OCI-LY1 (cell line): ENCODE measurements at regions not wholly inside any gene's neighbourhood (a gene's known extent, or its start where the extent isn't known, plus 50 kb on each side); places are given as distances from the start of the nearest gene placed in this dataset.

ENCODE experiments used
- CTCF ChIP-seq: fragments of 200-600 bp; sonication (generic), shearing (Covaris generic); IDR thresholded peaks from 2 replicates; pipeline ENCODE4 v1.5.1; 2017; ENCODE audit warnings: mild to moderate bottlenecking, antibody characterized with exemption, low read length, moderate library complexity, mixed read lengths
- EZH2 ChIP-seq: fragments of 200-600 bp; sonication (generic), shearing (Covaris generic); IDR thresholded peaks from 2 replicates; pipeline ENCODE4 v1.8.0; 2017; ENCODE audit warnings: borderline replicate concordance, mixed run types, mild to moderate bottlenecking, antibody characterized with exemption, low read length, moderate library complexity, mixed read lengths

GRCh38 chr1:30419831-30420230, 303.6 kb downstream of the MATN1 start:
- no peak for TF ChIP-seq CTCF
- TF ChIP-seq EZH2: no peak
